Uterus (tissue), 3 donors: ENCODE measurements at regions not wholly inside any gene's neighbourhood (a gene's known extent, or its start where the extent isn't known, plus 50 kb on each side); places are given as distances from the start of the nearest gene placed in this dataset.

Experiments
- DNase-seq, 2 donors: peaks; one replicate each; pipeline ENCODE4 v3.0.0-alpha.2; 2019 to 2020
- H3K27ac ChIP-seq, 2 donors: fragments of 200-600 bp; sonication (generic); 1 replicate in 1 of 2; 2 replicates in 1 of 2; pipeline ENCODE4 v1.5.1; 2016 to 2018
- H3K27me3 ChIP-seq, 2 donors: fragments of 200-600 bp; sonication (generic); one replicate each; pipeline ENCODE4 v1.5.1; 2018 to 2019; ENCODE audit warnings: control low read depth in 1 of 2
- H3K36me3 ChIP-seq, 2 donors: fragments of 200-600 bp; sonication (generic); one replicate each; pipeline ENCODE4 v1.5.1; 2019; ENCODE audit warnings: control low read depth in 1 of 2
- H3K4me1 ChIP-seq, 2 donors: fragments of 200-600 bp; sonication (generic); one replicate each; pipeline ENCODE4 v1.5.1; 2018 to 2019; ENCODE audit warnings: control low read depth in 1 of 2
- H3K4me3 ChIP-seq, 2 donors: fragments of 200-600 bp; sonication (generic); 1 replicate in 1 of 2; 2 replicates in 1 of 2; pipeline ENCODE4 v1.5.1; 2018 to 2019; ENCODE audit warnings: mild to moderate bottlenecking in 1 of 2
- H3K9me3 ChIP-seq, 2 donors: fragments of 200-600 bp; sonication (generic); one replicate each; pipeline ENCODE4 v1.5.1; 2019; ENCODE audit warnings: control low read depth in 1 of 2
- POLR2A ChIP-seq, 2 donors: fragments of 450-650 bp; IDR thresholded peaks; one replicate each; pipeline ENCODE4 v1.6.1; 2016; ENCODE audit warnings: antibody characterized with exemption in 2 of 2, mild to moderate bottlenecking in 1 of 2, moderate library complexity in 1 of 2
- intact Hi-C: fragments of 100-400 bp; cut with DNase I; formaldehyde crosslinking; loops from one replicate; pipeline ENCODE4 v1.15.1; 2023; ENCODE audit warnings: low total_unique reads
- TF ChIP-seq, protein P1 (sequence below), 4 experiments: fragments of 200-600 bp in 2 of 4; fragments of 450-650 bp in 2 of 4; sonication (generic) in 2 of 4; IDR thresholded peaks; one replicate each; pipeline ENCODE4 v1.5.1; 2016 to 2019; ENCODE audit warnings: antibody characterized with exemption in 4 of 4, mild to moderate bottlenecking in 2 of 4, moderate library complexity in 1 of 4
- donor health status: DM: yes; HTN: yes; CAD: no.

GRCh38 chr7:81626008-81626407 lies 143.8 kb downstream of the HGF start:
- intact Hi-C loops = no loop called here
- Histone ChIP-seq H3K27ac (no peak overlapping the region), H3K27me3 (no peaks in the 10 kb centered on the region), H3K4me1 (no peaks in the 10 kb centered on the region), H3K9me3 (no peaks in the 10 kb centered on the region), H3K36me3 (no peaks in the 10 kb centered on the region), H3K4me3 (no peak overlapping the region)
- no peak for TF ChIP-seq POLR2A (IDR thresholded peaks at IDR 0.05)
- TF ChIP-seq, protein P1, sequence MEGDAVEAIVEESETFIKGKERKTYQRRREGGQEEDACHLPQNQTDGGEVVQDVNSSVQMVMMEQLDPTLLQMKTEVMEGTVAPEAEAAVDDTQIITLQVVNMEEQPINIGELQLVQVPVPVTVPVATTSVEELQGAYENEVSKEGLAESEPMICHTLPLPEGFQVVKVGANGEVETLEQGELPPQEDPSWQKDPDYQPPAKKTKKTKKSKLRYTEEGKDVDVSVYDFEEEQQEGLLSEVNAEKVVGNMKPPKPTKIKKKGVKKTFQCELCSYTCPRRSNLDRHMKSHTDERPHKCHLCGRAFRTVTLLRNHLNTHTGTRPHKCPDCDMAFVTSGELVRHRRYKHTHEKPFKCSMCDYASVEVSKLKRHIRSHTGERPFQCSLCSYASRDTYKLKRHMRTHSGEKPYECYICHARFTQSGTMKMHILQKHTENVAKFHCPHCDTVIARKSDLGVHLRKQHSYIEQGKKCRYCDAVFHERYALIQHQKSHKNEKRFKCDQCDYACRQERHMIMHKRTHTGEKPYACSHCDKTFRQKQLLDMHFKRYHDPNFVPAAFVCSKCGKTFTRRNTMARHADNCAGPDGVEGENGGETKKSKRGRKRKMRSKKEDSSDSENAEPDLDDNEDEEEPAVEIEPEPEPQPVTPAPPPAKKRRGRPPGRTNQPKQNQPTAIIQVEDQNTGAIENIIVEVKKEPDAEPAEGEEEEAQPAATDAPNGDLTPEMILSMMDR (IDR thresholded peaks at IDR 0.05) = no peak
- no peak for DNase-seq

DNA sequence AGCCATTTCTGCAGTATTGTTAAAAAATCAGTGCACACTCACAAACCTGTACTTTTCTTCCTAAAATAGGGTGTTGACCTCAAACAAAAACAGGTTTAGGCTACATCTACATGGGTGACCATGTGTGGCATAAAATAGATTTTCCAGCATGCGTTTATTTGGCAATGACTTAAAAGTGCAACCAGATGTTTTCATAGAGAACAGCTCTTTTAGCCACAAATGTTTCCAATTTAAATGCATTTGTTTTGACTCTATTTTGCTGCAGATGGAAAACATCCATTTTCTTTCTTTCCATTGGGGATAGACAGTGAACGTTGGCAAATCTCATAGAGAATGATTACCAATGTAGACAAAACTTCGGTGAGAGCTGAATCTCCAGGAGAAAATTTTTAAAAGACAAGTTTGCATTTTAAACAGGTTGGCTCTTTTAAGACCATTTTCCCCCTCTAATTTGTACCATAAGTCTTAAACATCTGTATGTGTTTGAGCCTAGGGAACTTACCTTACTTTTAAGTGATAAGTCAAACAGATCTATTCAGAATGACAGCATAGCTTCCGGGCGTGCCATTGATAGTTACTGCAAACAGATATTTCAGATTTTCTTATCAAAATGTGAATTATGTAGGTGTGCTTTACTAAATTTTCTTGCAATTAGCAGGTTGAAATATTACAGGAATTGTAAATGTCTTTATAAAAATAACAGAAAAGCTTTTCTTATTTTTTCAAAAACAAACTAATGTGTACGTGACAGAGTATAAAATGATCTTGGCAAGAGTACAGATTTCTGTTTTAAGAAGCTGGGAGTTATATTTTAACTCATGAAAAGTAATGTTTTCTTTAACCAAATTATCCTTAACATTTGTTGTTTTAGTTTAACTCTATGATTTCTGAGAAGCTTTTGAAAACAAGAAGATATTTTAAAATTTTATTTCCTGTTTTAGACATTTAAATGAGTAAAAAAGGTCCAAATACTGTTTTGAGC lies 144.9 kb downstream of the HGF start:
- Histone ChIP-seq H3K4me3 (no peak overlapping the region), H3K36me3 (no peaks in the 10 kb centered on the region), H3K27me3 (no peaks in the 10 kb centered on the region), H3K4me1 (no peaks in the 10 kb centered on the region), H3K27ac (no peak overlapping the region), H3K9me3 (no peaks in the 10 kb centered on the region)
- intact Hi-C loops = no loop called here
- DNase-seq = no peak
- TF ChIP-seq, protein P1 (IDR thresholded peaks at IDR 0.05) = no peak
- no peak for TF ChIP-seq POLR2A (IDR thresholded peaks at IDR 0.05)

GRCh38 chr7:81624021-81624592 lies 145.7 kb downstream of the HGF start:
- no peak overlapping the region for H3K4me3 ChIP-seq
- intact Hi-C loops = no loop called here
- no peak for TF ChIP-seq POLR2A (IDR thresholded peaks at IDR 0.05)
- TF ChIP-seq, protein P1 (IDR thresholded peaks at IDR 0.05) = no peak
- H3K9me3 ChIP-seq = no peaks in the 10 kb centered on the region
- DNase-seq = no peak
- no peaks in the 10 kb centered on the region for H3K36me3 ChIP-seq
- no peaks in the 10 kb centered on the region for H3K4me1 ChIP-seq
- H3K27ac ChIP-seq = no peak overlapping the region
- H3K27me3 ChIP-seq = no peaks in the 10 kb centered on the region

DNA sequence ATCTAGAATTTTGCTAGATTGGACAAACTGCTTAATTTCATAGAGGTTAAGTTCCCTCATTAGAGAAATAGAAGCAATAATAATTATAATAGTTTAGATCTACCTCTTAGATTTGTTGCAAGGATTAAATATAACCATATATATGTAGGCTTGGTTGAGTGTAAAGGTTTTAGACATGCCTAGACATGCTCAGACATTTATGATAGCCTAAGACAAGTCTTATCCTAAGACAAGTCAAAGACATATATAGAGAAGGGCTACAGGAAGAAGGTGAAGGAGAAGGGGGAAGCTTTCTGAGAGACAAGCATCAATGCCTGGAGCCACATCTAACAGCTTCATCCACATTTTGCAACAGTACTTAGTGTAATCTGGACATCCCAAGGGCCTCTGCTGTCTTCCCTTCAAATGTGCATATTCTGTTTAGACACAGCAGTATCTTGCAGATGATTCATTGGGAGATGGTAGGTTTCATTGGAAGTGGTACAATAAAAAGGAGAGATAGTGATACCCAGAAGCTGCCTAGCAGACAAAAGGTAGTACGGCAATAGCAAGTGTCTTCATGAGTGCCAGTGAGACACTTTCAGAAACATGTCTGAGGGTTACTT lies 146.5 kb downstream of the HGF start:
- intact Hi-C loops = no loop called here
- H3K27ac ChIP-seq = no peak overlapping the region
- no peak for DNase-seq
- H3K27me3 ChIP-seq = no peaks in the 10 kb centered on the region
- no peaks in the 10 kb centered on the region for H3K9me3 ChIP-seq
- no peaks in the 10 kb centered on the region for H3K4me1 ChIP-seq
- TF ChIP-seq, protein P1 (IDR thresholded peaks at IDR 0.05) = no peak
- TF ChIP-seq POLR2A (IDR thresholded peaks at IDR 0.05) = no peak
- H3K4me3 ChIP-seq = no peak overlapping the region
- H3K36me3 ChIP-seq = no peaks in the 10 kb centered on the region

- Histone ChIP-seq H3K4me3 (no peak overlapping the region), H3K27me3 (no peaks in the 10 kb centered on the region), H3K4me1 (no peaks in the 10 kb centered on the region), H3K27ac (no peak overlapping the region), H3K9me3 (no peaks in the 10 kb centered on the region), H3K36me3 (no peaks in the 10 kb centered on the region)
- TF ChIP-seq, protein P1 (IDR thresholded peaks at IDR 0.05) = no peak
- TF ChIP-seq POLR2A (IDR thresholded peaks at IDR 0.05) = no peak
- no peak for DNase-seq
- intact Hi-C loops = no loop called here
Observed at GRCh38 chr7:81621893-81622292, 148.0 kb downstream of the HGF start.
